Neural crest cell (in vitro differentiated cells): ENCODE measurements at regions not wholly inside any gene's neighbourhood (a gene's known extent, or its start where the extent isn't known, plus 50 kb on each side); places are given as distances from the start of the nearest gene placed in this dataset.

Source experiments
- DNase-seq: peaks from one replicate; pipeline ENCODE4 v3.0.0; 2021; ENCODE audit warnings: low read depth, mixed read lengths, low spot score
- H3K27ac Mint-ChIP-seq: one replicate; pipeline ENCODE4 v1.8.0; 2021; ENCODE audit warnings: mild to moderate bottlenecking, mixed read lengths; ENCODE audit not compliant: unreplicated experiment
- H3K27me3 Mint-ChIP-seq: 2 replicates; pipeline ENCODE4 v1.8.0; 2021; ENCODE audit warnings: low read depth, mild to moderate bottlenecking, mixed read lengths
- H3K36me3 Mint-ChIP-seq: 2 replicates; pipeline ENCODE4 v1.8.0; 2021; ENCODE audit warnings: low read depth, mild to moderate bottlenecking, mixed read lengths
- H3K4me1 Mint-ChIP-seq: 2 replicates; pipeline ENCODE4 v1.8.0; 2021; ENCODE audit warnings: mixed read lengths
- H3K4me3 Mint-ChIP-seq: one replicate; pipeline ENCODE4 v1.8.0; 2021; ENCODE audit warnings: mild to moderate bottlenecking, mixed read lengths
- H3K9me3 Mint-ChIP-seq: 2 replicates; pipeline ENCODE4 v1.8.0; 2021; ENCODE audit warnings: mixed read lengths
- CTCF ChIP-seq: fragments of 200-600 bp; sonication (generic); conservative IDR thresholded peaks from 2 replicates; pipeline ENCODE4 v1.5.0; 2021; ENCODE audit warnings: antibody characterized with exemption, mild to moderate bottlenecking

- no peak for TF ChIP-seq CTCF
- Mint-ChIP-seq H3K4me3 (no peak overlapping the region), H3K4me1 (no peaks in the 10 kb centered on the region), H3K27me3 (no peaks in the 10 kb centered on the region), H3K36me3 (no peaks in the 10 kb centered on the region), H3K9me3 (peaks cover 3% of the 10 kb centered on the region), H3K27ac (no peak overlapping the region)
- DNase-seq, result no peak
These were observed 312.9 kb upstream of the RASGRP1 start for GRCh38 chr15:38877471-38877870.

GRCh38 chr15:38878026-38878425 lies 313.4 kb upstream of the RASGRP1 start:
- Mint-ChIP-seq H3K36me3 (no peaks in the 10 kb centered on the region), H3K9me3 (peaks cover 3% of the 10 kb centered on the region), H3K27ac (no peak overlapping the region), H3K4me3 (no peak overlapping the region), H3K27me3 (no peaks in the 10 kb centered on the region), H3K4me1 (no peaks in the 10 kb centered on the region)
- no peak for DNase-seq
- TF ChIP-seq CTCF, result no peak

GRCh38 chr15:38878926-38879325 lies 314.3 kb upstream of the RASGRP1 start:
- Mint-ChIP-seq H3K27me3 (no peaks in the 10 kb centered on the region), H3K36me3 (no peaks in the 10 kb centered on the region), H3K4me1 (no peaks in the 10 kb centered on the region), H3K27ac (no peak overlapping the region), H3K4me3 (no peak overlapping the region), H3K9me3 (peaks cover 3% of the 10 kb centered on the region)
- no peak for DNase-seq
- TF ChIP-seq CTCF, result no peak

GRCh38 chr15:38879909-38880471 lies 315.4 kb upstream of the RASGRP1 start:
- DNase-seq, result no peak

GRCh38 chr15:38882221-38882620 lies 317.6 kb upstream of the RASGRP1 start:
- H3K4me3 Mint-ChIP-seq, result no peak overlapping the region
- H3K9me3 Mint-ChIP-seq, result peaks cover 3% of the 10 kb centered on the region

More at GRCh38 chr15:38879909-38880471, 315.4 kb upstream of the RASGRP1 start:
- H3K36me3 Mint-ChIP-seq, result no peaks in the 10 kb centered on the region
- TF ChIP-seq CTCF, result no peak
- H3K4me3 Mint-ChIP-seq, result no peak overlapping the region
- H3K27ac Mint-ChIP-seq, result no peak overlapping the region
- peaks cover 7% of the 10 kb centered on the region for H3K4me1 Mint-ChIP-seq
- no peaks in the 10 kb centered on the region for H3K27me3 Mint-ChIP-seq
- H3K9me3 Mint-ChIP-seq, result peaks cover 3% of the 10 kb centered on the region

More at GRCh38 chr15:38882221-38882620, 317.6 kb upstream of the RASGRP1 start:
- Mint-ChIP-seq H3K4me1 (peaks cover 16% of the 10 kb centered on the region), H3K27me3 (no peaks in the 10 kb centered on the region), H3K36me3 (no peaks in the 10 kb centered on the region), H3K27ac (no peak overlapping the region)
- no peak for TF ChIP-seq CTCF
- no peak for DNase-seq
